Trophoblast cell (in vitro differentiated cells and primary cell): ENCODE measurements at regions not wholly inside any gene's neighbourhood (a gene's known extent, or its start where the extent isn't known, plus 50 kb on each side); places are given as distances from the start of the nearest gene placed in this dataset.

Experiments used
- DNase-seq, 2 donors: peaks; one replicate each; pipeline ENCODE4 v3.0.0-alpha.2; 2016
- H2AFZ ChIP-seq: 2 replicates; pipeline ENCODE4 v1.6.1; 2013; ENCODE audit warnings: low read length, moderate library complexity, mild to moderate bottlenecking; ENCODE audit not compliant: insufficient read depth, poor library complexity
- H2AK5ac ChIP-seq: 2 replicates; pipeline ENCODE4 v1.6.1; 2013; ENCODE audit warnings: mild to moderate bottlenecking, low read length
- H2BK120ac ChIP-seq: 2 replicates; pipeline ENCODE4 v1.6.1; 2013; ENCODE audit warnings: low read length, mild to moderate bottlenecking, moderate library complexity; ENCODE audit not compliant: insufficient read depth, poor library complexity
- H2BK12ac ChIP-seq: 2 replicates; pipeline ENCODE4 v1.6.1; 2013; ENCODE audit warnings: mild to moderate bottlenecking, low read length, moderate library complexity
- H2BK5ac ChIP-seq: 2 replicates; pipeline ENCODE4 v1.6.1; 2013; ENCODE audit warnings: low read length, low read depth, moderate library complexity, mild to moderate bottlenecking; ENCODE audit not compliant: poor library complexity
- H3K14ac ChIP-seq: 2 replicates; pipeline ENCODE4 v1.6.1; 2013; ENCODE audit warnings: mild to moderate bottlenecking, low read length
- H3K18ac ChIP-seq: 2 replicates; pipeline ENCODE4 v1.6.1; 2013; ENCODE audit warnings: mild to moderate bottlenecking, low read length
- H3K23ac ChIP-seq: 2 replicates; pipeline ENCODE4 v1.6.1; 2013; ENCODE audit warnings: low read length
- H3K27ac ChIP-seq: 2 replicates; pipeline ENCODE4 v1.5.1; 2013; ENCODE audit warnings: low read depth, mild to moderate bottlenecking, inconsistent platforms, low read length, moderate library complexity
- H3K27me3 ChIP-seq: 2 replicates; pipeline ENCODE4 v1.6.1; 2013; ENCODE audit warnings: inconsistent platforms, mild to moderate bottlenecking, low read length, moderate library complexity; ENCODE audit not compliant: insufficient read depth
- H3K36me3 ChIP-seq, 2 experiments: 1 replicate in 1 of 2; 2 replicates in 1 of 2; pipeline ENCODE4 v1.6.1; 2013; ENCODE audit warnings: low read length in 2 of 2, mild to moderate bottlenecking in 2 of 2, moderate library complexity in 1 of 2; ENCODE audit not compliant: insufficient read depth in 2 of 2, control insufficient read depth in 1 of 2
- H3K4ac ChIP-seq: 2 replicates; pipeline ENCODE4 v1.6.1; 2013; ENCODE audit warnings: low read depth, mild to moderate bottlenecking, low read length, moderate library complexity
- H3K4me1 ChIP-seq, 2 experiments: 1 replicate in 1 of 2; 2 replicates in 1 of 2; pipeline ENCODE4 v1.6.1; 2013; ENCODE audit warnings: low read length in 2 of 2, mild to moderate bottlenecking in 2 of 2, moderate library complexity in 1 of 2; ENCODE audit not compliant: insufficient read depth in 2 of 2, control insufficient read depth in 1 of 2
- H3K4me2 ChIP-seq: 2 replicates; pipeline ENCODE4 v1.6.1; 2013; ENCODE audit warnings: inconsistent platforms, mild to moderate bottlenecking, low read length, moderate library complexity
- H3K4me3 ChIP-seq: 2 replicates; pipeline ENCODE4 v1.5.1; 2013; ENCODE audit warnings: mild to moderate bottlenecking, low read depth, low read length, inconsistent platforms
- H3K79me1 ChIP-seq: one replicate; pipeline ENCODE4 v1.6.1; 2013; ENCODE audit warnings: low read length
- H3K79me2 ChIP-seq: 2 replicates; pipeline ENCODE4 v1.6.1; 2013; ENCODE audit warnings: low read length, mild to moderate bottlenecking; ENCODE audit not compliant: control insufficient read depth, insufficient read depth, poor library complexity
- H3K9ac ChIP-seq: 2 replicates; pipeline ENCODE4 v1.6.1; 2013; ENCODE audit warnings: mild to moderate bottlenecking, low read length
- H3K9me3 ChIP-seq: 2 replicates; pipeline ENCODE4 v1.6.1; 2013; ENCODE audit warnings: low read depth, mild to moderate bottlenecking, control low read depth, inconsistent platforms, low read length; ENCODE audit not compliant: insufficient read depth
- H4K12ac ChIP-seq: 2 replicates; pipeline ENCODE4 v1.6.1; 2013; ENCODE audit warnings: low read depth, mild to moderate bottlenecking, low read length, moderate library complexity
- H4K8ac ChIP-seq: 2 replicates; pipeline ENCODE4 v1.6.1; 2013; ENCODE audit warnings: low read depth, mild to moderate bottlenecking, low read length, moderate library complexity
- H4K91ac ChIP-seq: one replicate; pipeline ENCODE4 v1.6.1; 2013; ENCODE audit warnings: low read depth, mild to moderate bottlenecking, low read length, moderate library complexity
- WGBS: extraction: QIAGEN DNeasy Blood & Tissue Kit; methylation state at CpG from one replicate; pipeline ENCODE4 v1.1.7; 2013; ENCODE audit warnings: missing lambda C conversion rate; ENCODE audit not compliant: insufficient read length, insufficient coverage; ENCODE audit errors: extremely low coverage; 5-methylcytosine and 5-hydroxymethylcytosine counted together

DNA sequence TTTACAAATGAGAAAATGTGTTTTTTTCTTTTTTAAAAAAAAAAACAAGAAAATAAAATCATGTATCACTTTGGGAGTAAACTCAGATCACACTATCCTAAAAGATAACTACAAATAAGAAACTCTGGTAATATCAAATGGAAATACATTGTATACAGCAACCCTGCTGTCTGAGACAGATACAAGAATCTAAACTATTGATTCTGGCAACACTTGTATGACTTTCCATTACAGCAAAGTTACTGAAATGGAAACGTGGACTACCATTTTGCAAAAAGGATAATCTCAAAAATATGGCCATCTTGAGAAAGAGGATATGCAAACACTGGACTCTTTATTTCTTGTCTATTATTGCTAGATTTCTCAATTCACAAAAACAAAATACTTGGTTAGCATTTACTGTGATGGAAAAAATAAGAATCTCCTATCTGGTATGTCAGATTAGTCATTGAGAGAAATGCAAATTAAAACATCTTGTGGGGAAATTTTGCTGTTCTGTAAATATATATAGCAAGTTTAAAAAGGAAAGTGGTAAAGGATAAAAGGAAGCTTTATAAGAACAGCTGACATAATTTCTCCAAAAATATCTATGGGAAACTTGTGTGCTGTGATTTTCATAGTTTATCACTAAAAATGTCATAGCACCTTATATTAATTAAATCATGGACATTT, 112.9 kb upstream of the FER start:
- WGBS: no CpG with 5 or more reads among the region's 1 CpG
- Histone ChIP-seq H3K14ac (no peak overlapping the region), H4K8ac (no peak overlapping the region)

DNA sequence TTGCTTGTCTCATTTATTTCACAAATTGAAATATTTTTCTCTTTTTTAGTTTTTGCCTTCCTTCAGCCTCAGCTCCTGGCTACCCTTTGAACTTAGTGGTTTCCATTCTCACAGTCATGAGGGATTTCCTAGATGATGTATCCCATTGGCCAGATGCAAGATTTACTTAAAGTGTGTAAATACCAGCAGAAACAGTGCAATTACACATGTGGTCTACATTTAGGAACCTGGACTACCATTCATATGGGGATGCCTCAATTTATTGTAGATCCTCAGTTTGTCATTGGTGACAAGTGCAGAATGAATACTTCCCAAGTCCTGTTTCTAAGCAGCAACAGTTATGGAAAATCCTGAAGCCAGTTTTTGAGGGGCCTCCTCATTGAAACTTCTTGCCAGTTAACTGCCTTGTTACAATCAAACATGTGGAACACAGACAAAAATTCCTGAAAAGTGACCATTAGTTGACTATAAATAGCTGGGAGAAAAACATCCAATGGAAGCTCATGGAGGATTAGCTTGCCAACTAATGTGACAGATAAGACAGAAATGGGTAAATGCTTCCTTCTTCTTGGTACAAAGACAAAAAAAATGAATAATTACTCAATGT, 113.6 kb upstream of the FER start:
- Histone ChIP-seq H3K14ac (no peak overlapping the region), H3K4me2 (no peak overlapping the region), H2BK5ac (no peak overlapping the region), H3K36me3 (no peaks in the 10 kb centered on the region), H3K9me3 (no peaks in the 10 kb centered on the region), H3K79me2 (no peaks in the 10 kb centered on the region), H4K8ac (no peak overlapping the region), H3K9ac (no peak overlapping the region), H2AK5ac (no peak overlapping the region), H3K27ac (no peak overlapping the region), H3K23ac (no peak overlapping the region), H3K79me1 (no peaks in the 10 kb centered on the region), H3K4ac (no peak overlapping the region), H3K18ac (no peak overlapping the region), H3K4me1 (no peaks in the 10 kb centered on the region), H3K4me3 (no peak overlapping the region), H4K12ac (no peak overlapping the region), H2BK120ac (no peak overlapping the region), H2AFZ (no peak overlapping the region), H3K27me3 (no peaks in the 10 kb centered on the region), H2BK12ac (no peak overlapping the region), H4K91ac (no peak overlapping the region)
- no peak for DNase-seq

More for the DNA sequence above, 112.9 kb upstream of the FER start:
- Histone ChIP-seq H3K36me3 (no peaks in the 10 kb centered on the region), H2AFZ (no peak overlapping the region), H3K79me1 (no peaks in the 10 kb centered on the region), H4K12ac (no peak overlapping the region), H3K23ac (no peak overlapping the region), H2AK5ac (no peak overlapping the region), H3K4me2 (no peak overlapping the region), H3K9me3 (no peaks in the 10 kb centered on the region), H2BK5ac (no peak overlapping the region), H4K91ac (no peak overlapping the region), H3K18ac (no peak overlapping the region), H3K9ac (no peak overlapping the region), H2BK12ac (no peak overlapping the region), H3K4me3 (no peak overlapping the region), H3K4me1 (peaks cover 2 to 3% of the 10 kb centered on the region in 2 experiments), H2BK120ac (no peak overlapping the region), H3K4ac (no peak overlapping the region), H3K27me3 (no peaks in the 10 kb centered on the region), H3K79me2 (no peaks in the 10 kb centered on the region), H3K27ac (no peak overlapping the region)
- no peak for DNase-seq

DNA sequence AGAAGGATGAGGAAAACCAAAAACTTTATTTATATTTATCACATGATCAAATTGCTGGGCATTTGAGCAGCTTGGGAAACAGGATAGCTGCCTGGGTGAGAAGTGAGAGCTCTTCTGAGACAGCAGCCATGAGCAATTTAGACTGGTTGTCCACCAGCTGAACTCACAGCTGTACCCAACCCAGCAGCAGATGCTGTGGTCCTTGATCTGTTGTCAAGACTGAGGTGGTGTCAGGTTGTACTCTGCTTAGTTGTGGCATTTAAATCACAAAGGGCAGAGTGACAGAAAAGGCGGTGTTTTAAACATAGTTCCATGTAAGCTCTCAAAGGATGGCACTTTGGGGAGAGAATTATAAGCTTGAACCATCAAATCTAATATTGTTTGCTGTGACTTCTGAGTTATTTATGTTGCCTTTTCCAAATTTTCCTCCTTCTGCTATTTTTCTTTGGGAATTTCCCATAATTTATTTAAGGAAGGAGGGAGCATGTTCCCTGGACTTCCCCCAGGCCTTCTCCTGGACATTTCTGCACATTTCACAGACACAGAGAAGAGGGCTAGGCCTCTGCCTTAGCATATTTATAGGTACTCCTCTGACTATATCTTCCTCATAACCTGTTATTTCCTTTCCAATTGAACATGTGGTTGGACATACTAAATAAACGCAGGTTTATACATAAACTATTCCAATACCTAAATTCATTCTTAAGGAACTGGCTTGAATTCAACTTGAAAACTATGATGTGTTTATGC, 117.7 kb upstream of the FER start:
- no peak overlapping the region for H3K4me3 ChIP-seq
- WGBS: no CpG with 5 or more reads among the region's 2 CpGs
- H3K4me1 ChIP-seq: no peaks in the 10 kb centered on the region
- no peak overlapping the region for H4K91ac ChIP-seq
- no peak overlapping the region for H3K27ac ChIP-seq
- H4K12ac ChIP-seq: no peak overlapping the region
- H2AK5ac ChIP-seq: peak overlapping the region; percentile 72
- no peak overlapping the region for H2BK120ac ChIP-seq
- H3K4me2 ChIP-seq: no peak overlapping the region
- no peaks in the 10 kb centered on the region for H3K79me1 ChIP-seq
- no peak overlapping the region for H2BK12ac ChIP-seq
- no peak overlapping the region for H3K9ac ChIP-seq
- H3K27me3 ChIP-seq: no peaks in the 10 kb centered on the region
- no peak overlapping the region for H2AFZ ChIP-seq
- no peak for DNase-seq
- no peak overlapping the region for H3K23ac ChIP-seq
- no peaks in the 10 kb centered on the region for H3K9me3 ChIP-seq
- no peaks in the 10 kb centered on the region for H3K36me3 ChIP-seq
- no peak overlapping the region for H3K14ac ChIP-seq
- H2BK5ac ChIP-seq: no peak overlapping the region
- H3K18ac ChIP-seq: no peak overlapping the region
- H3K4ac ChIP-seq: no peak overlapping the region
- no peak overlapping the region for H4K8ac ChIP-seq
- no peaks in the 10 kb centered on the region for H3K79me2 ChIP-seq

DNA sequence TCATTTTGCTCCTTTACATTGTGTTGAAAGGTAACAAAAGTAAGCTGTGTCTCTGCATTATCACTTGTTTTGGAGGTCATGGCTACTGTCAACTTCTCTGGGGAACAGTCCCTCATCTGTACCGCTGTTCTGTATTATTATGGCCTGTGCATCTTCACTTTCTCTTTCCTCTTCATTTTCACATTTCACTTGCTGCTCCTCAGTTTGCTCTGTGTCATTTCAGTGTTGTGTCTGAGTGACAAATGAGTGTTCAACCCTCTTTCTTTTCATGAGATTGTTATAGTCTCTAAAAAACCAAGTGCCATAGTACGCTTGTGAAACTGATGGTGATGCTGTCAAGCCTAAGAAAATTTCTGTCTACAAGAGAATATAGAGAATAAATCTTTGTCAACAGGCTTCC, 122.0 kb upstream of the FER start:
- H3K36me3 ChIP-seq: no peaks in the 10 kb centered on the region

More for the DNA sequence above, 122.0 kb upstream of the FER start:
- Histone ChIP-seq H2BK5ac (no peak overlapping the region), H2BK120ac (no peak overlapping the region), H2BK12ac (peak overlapping the region; percentile 62), H3K79me2 (no peaks in the 10 kb centered on the region), H3K27ac (no peak overlapping the region), H4K91ac (no peak overlapping the region), H3K79me1 (peaks cover 6% of the 10 kb centered on the region), H2AFZ (no peak overlapping the region), H3K4me1 (peaks cover 6 to 8% of the 10 kb centered on the region in 2 experiments), H3K18ac (no peak overlapping the region), H3K9ac (no peak overlapping the region), H3K4ac (no peak overlapping the region), H3K14ac (no peak overlapping the region), H2AK5ac (no peak overlapping the region), H3K23ac (no peak overlapping the region), H3K27me3 (no peaks in the 10 kb centered on the region), H3K4me2 (no peak overlapping the region), H3K4me3 (no peak overlapping the region), H4K12ac (no peak overlapping the region), H3K9me3 (peaks cover 2% of the 10 kb centered on the region), H4K8ac (no peak overlapping the region)
- no CpG with 5 or more reads among the region's 2 CpGs for WGBS
- no peak for DNase-seq
